ENCODE measurements at regions not wholly inside any gene's neighbourhood (a gene's known extent, or its start where the extent isn't known, plus 50 kb on each side); places are given as distances from the start of the nearest gene placed in this dataset.

GRCh38 chr13:103960001-103960400 is 893.8 kb upstream of the SLC10A2 start:
- Histone ChIP-seq H3K9me3 (no peaks in the 10 kb centered on the region), H3K27me3 (no peaks in the 10 kb centered on the region), H3K27ac (no peak overlapping the region), H3K36me3 (no peaks in the 10 kb centered on the region), H3K4me3 (no peak overlapping the region), H3K4me1 (no peaks in the 10 kb centered on the region)
- TF ChIP-seq CTCF (IDR thresholded peaks at IDR 0.05): no peak
- TF ChIP-seq POLR2A (IDR thresholded peaks at IDR 0.05): no peak
- TF ChIP-seq POLR2AphosphoS5 (IDR thresholded peaks at IDR 0.05; ENCODE audit: insufficient read depth in 1 of 2, low read depth in 1 of 2): no peak
- intact Hi-C loops (cut with DNase I): no loop called here
- DNase-seq (ENCODE audit: extremely low spot score in 2 of 2): no peak

- intact Hi-C loops (cut with DNase I): no loop called here
- no peaks in the 10 kb centered on the region for H3K27me3 ChIP-seq
Measured at GRCh38 chr13:103958691-103959090, 892.5 kb upstream of the SLC10A2 start.

DNA sequence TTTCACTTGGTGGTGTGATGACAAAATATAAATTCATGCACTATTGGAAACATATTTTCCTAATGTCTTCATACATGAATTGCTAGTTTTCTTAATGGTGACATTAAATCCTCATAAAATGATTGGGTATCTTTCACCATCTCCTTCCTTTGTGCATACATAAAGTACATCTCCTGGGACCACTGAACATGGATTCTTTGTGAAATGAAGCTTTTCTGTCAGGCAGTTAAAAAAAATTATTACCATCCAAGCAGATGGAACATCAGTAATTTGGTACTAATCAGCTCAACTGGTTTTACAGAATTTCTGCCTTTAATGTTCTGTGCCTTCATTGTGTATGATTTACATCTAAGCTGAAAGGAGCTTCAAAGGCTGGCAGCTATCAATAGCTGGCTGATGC is 891.7 kb upstream of the SLC10A2 start:
- H3K4me3 ChIP-seq: no peak overlapping the region
- H3K27me3 ChIP-seq: no peaks in the 10 kb centered on the region
- no peak for TF ChIP-seq CTCF (IDR thresholded peaks at IDR 0.05)
- no peak for TF ChIP-seq POLR2AphosphoS5 (IDR thresholded peaks at IDR 0.05; ENCODE audit: insufficient read depth in 1 of 2, low read depth in 1 of 2)
- no peak for TF ChIP-seq POLR2A (IDR thresholded peaks at IDR 0.05)
- no peaks in the 10 kb centered on the region for H3K9me3 ChIP-seq
- DNase-seq (ENCODE audit: extremely low spot score in 2 of 2): no peak
- intact Hi-C loops (cut with DNase I): no loop called here
- H3K27ac ChIP-seq: no peak overlapping the region
- H3K36me3 ChIP-seq: no peaks in the 10 kb centered on the region
- H3K4me1 ChIP-seq: no peaks in the 10 kb centered on the region

More at GRCh38 chr13:103958691-103959090, 892.5 kb upstream of the SLC10A2 start:
- TF ChIP-seq CTCF (IDR thresholded peaks at IDR 0.05) (no peak), POLR2A (IDR thresholded peaks at IDR 0.05) (no peak), POLR2AphosphoS5 (IDR thresholded peaks at IDR 0.05; ENCODE audit: insufficient read depth in 1 of 2, low read depth in 1 of 2) (no peak)
- H3K4me1 ChIP-seq: no peaks in the 10 kb centered on the region
- no peaks in the 10 kb centered on the region for H3K9me3 ChIP-seq
- H3K4me3 ChIP-seq: no peak overlapping the region
- DNase-seq (ENCODE audit: extremely low spot score in 2 of 2): no peak
- H3K27ac ChIP-seq: no peak overlapping the region
- no peaks in the 10 kb centered on the region for H3K36me3 ChIP-seq

- no peak for DNase-seq (ENCODE audit: extremely low spot score in 2 of 2)
- Histone ChIP-seq H3K4me1 (no peaks in the 10 kb centered on the region), H3K27ac (no peak overlapping the region), H3K9me3 (no peaks in the 10 kb centered on the region), H3K27me3 (no peaks in the 10 kb centered on the region), H3K36me3 (no peaks in the 10 kb centered on the region), H3K4me3 (no peak overlapping the region)
- no peak for TF ChIP-seq POLR2AphosphoS5 (IDR thresholded peaks at IDR 0.05; ENCODE audit: insufficient read depth in 1 of 2, low read depth in 1 of 2)
- TF ChIP-seq POLR2A (IDR thresholded peaks at IDR 0.05): no peak
- TF ChIP-seq CTCF (IDR thresholded peaks at IDR 0.05): no peak
- intact Hi-C loops (cut with DNase I): no loop called here
Measured at GRCh38 chr13:103953859-103954258, 887.6 kb upstream of the SLC10A2 start.

GRCh38 chr13:103952183-103952582 is 886.0 kb upstream of the SLC10A2 start:
- Histone ChIP-seq H3K4me1 (no peaks in the 10 kb centered on the region), H3K36me3 (no peaks in the 10 kb centered on the region), H3K27me3 (no peaks in the 10 kb centered on the region), H3K9me3 (no peaks in the 10 kb centered on the region), H3K4me3 (no peak overlapping the region), H3K27ac (no peak overlapping the region)
- intact Hi-C loops (cut with DNase I): no loop called here
- no peak for TF ChIP-seq CTCF (IDR thresholded peaks at IDR 0.05)
- DNase-seq (ENCODE audit: extremely low spot score in 2 of 2): no peak

Data from vagina (tissue), 2 donors.